Colonic mucosa (tissue), 4 donors: ENCODE measurements at regions not wholly inside any gene's neighbourhood (a gene's known extent, or its start where the extent isn't known, plus 50 kb on each side); places are given as distances from the start of the nearest gene placed in this dataset.

Experiments used
- DNase-seq: peaks from one replicate; pipeline ENCODE4 v3.0.0-alpha.2; 2020
- H3K27ac ChIP-seq: fragments of 200-600 bp; one replicate; pipeline ENCODE4 v1.8.0; 2021
- H3K27me3 ChIP-seq: fragments of 200-600 bp; one replicate; pipeline ENCODE4 v1.8.0; 2021
- H3K36me3 ChIP-seq: fragments of 200-600 bp; one replicate; pipeline ENCODE4 v1.8.0; 2021
- H3K4me1 ChIP-seq: fragments of 200-600 bp; one replicate; pipeline ENCODE4 v1.8.0; 2021; ENCODE audit warnings: mild to moderate bottlenecking
- H3K4me3 ChIP-seq: fragments of 200-600 bp; one replicate; pipeline ENCODE4 v1.8.0; 2021
- H3K9ac ChIP-seq, 2 donors: one replicate each; pipeline ENCODE4 v1.7.0; 2013; ENCODE audit warnings: control low read depth in 2 of 2, low read depth in 2 of 2, low read length in 2 of 2
- H3K9me3 ChIP-seq: fragments of 200-600 bp; one replicate; pipeline ENCODE4 v1.8.0; 2021
- intact Hi-C: fragments of 100-400 bp; cut with DNase I; formaldehyde crosslinking; loops from one replicate; pipeline ENCODE4 v1.14.1; 2022
- TF ChIP-seq, protein P1 (sequence below): fragments of 200-600 bp; IDR thresholded peaks from one replicate; pipeline ENCODE4 v1.8.0; 2022; ENCODE audit warnings: antibody characterized with exemption, mild to moderate bottlenecking
- donor health status: healthy.
- donor health status: DM: no; HTN: no; CAD: no.
- donor health status: DM: no; HTN: no; CAD: no.

DNA sequence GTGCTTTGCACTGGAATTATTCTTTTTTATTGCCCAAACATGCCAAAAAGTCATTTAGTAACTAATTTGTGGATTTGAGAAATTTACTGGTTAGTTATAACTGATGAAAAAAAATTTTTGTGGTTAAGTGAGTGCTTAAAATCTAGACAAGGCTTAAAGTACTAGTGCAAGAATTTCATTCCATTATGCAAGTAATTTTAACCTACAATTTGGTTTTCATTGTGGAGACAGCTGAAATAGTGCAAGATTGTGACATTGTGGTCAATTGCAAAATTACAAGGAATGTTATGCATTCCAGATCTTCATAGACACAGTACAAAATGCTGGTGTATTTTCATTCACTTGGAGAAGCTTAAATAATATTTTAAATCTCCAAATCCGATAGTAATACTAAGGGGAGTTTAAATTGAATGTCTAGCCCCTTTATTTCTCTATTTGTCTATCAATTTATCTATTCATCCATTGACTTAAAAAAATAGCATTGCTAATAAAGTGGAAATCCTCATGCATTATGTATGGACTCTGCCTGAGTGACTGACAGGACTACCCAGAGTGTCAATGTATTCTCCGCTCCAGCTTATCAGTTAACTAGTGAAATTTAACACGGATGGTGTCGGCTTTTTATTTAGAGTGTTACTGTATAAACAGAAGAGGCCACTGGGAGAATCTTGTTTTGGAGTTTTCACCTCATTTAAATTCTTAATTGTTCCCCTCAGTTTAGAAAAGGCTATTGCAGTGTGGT, 125.9 kb downstream of the ALX1 start:
- intact Hi-C loops: no loop called here
- TF ChIP-seq, protein P1, sequence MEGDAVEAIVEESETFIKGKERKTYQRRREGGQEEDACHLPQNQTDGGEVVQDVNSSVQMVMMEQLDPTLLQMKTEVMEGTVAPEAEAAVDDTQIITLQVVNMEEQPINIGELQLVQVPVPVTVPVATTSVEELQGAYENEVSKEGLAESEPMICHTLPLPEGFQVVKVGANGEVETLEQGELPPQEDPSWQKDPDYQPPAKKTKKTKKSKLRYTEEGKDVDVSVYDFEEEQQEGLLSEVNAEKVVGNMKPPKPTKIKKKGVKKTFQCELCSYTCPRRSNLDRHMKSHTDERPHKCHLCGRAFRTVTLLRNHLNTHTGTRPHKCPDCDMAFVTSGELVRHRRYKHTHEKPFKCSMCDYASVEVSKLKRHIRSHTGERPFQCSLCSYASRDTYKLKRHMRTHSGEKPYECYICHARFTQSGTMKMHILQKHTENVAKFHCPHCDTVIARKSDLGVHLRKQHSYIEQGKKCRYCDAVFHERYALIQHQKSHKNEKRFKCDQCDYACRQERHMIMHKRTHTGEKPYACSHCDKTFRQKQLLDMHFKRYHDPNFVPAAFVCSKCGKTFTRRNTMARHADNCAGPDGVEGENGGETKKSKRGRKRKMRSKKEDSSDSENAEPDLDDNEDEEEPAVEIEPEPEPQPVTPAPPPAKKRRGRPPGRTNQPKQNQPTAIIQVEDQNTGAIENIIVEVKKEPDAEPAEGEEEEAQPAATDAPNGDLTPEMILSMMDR: no peak
- H3K36me3 ChIP-seq: no peaks in the 10 kb centered on the region
- no peaks in the 10 kb centered on the region for H3K27me3 ChIP-seq
- DNase-seq: no peak
- no peak overlapping the region for H3K4me3 ChIP-seq
- H3K4me1 ChIP-seq: no peaks in the 10 kb centered on the region
- no peaks in the 10 kb centered on the region for H3K9me3 ChIP-seq
- H3K27ac ChIP-seq: no peak overlapping the region
- H3K9ac ChIP-seq: no peak overlapping the region

DNA sequence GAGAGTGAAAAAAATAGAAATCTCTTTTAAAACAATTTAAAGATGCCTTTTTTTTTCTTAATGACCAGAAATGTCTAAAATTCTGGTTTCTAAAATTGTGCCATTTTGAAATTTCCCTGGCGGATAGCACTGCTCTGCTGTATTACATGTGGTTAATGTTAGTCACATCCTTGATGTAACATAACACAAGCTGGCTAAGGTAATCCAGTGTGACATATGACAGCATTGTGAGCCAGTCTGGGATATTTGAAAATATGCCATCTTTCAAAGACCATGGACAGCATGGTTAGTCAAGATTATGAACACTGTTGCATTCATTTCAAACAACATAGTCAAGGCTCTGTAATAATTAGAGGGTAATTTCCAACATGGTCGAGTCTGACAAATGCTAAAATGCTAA, 133.2 kb downstream of the ALX1 start:
- no peak overlapping the region for H3K4me3 ChIP-seq
- intact Hi-C loops: no loop called here
- no peaks in the 10 kb centered on the region for H3K4me1 ChIP-seq
- no peak overlapping the region for H3K27ac ChIP-seq
- TF ChIP-seq, protein P1: no peak
- H3K27me3 ChIP-seq: no peaks in the 10 kb centered on the region
- DNase-seq: no peak
- no peaks in the 10 kb centered on the region for H3K9me3 ChIP-seq
- no peak overlapping the region for H3K9ac ChIP-seq
- H3K36me3 ChIP-seq: no peaks in the 10 kb centered on the region

DNA sequence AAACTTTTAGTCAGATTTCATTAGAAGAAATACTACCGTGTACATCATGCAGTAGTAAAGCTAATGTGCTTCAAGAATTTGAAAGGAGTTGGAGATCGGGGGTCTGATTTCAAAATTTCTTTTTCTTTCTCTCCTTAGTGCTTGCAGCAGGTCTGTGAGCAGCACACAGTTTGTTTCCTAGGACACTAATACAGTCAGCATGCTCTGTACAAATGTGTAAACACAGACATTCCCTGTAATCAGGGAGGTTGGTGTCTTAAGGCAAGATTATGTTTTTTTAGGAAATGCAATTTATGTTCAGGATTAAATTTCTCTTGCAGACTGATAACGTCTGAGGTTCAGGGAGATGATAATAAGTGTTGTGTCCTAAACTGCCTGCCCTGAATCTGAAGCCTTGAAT, 142.7 kb downstream of the ALX1 start:
- no peak for DNase-seq
- Histone ChIP-seq H3K4me1 (no peaks in the 10 kb centered on the region), H3K36me3 (no peaks in the 10 kb centered on the region), H3K9ac (no peak overlapping the region), H3K27ac (no peak overlapping the region), H3K27me3 (no peaks in the 10 kb centered on the region), H3K4me3 (no peak overlapping the region), H3K9me3 (no peaks in the 10 kb centered on the region)
- intact Hi-C loops: no loop called here
- TF ChIP-seq, protein P1: no peak

DNA sequence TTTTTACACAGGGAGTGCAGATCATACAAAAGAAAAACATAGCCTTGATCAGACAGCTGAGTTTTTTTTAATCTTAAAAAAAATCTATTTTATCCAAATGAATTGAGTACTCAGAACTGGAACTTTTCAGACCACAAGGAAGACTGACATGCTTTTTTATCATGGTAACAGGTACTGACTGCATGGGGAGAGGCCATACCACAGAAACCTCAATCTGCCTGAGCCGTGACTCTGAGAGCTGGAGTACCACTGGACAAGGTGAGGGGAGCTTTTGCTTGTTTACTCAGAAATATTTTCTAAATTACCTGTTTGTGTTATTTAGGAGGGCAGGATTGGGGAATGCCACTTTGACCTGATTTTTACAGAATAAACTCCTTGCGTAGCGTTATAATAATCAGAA, 143.9 kb downstream of the ALX1 start:
- H3K4me1 ChIP-seq: no peaks in the 10 kb centered on the region
- H3K9ac ChIP-seq: no peak overlapping the region
- no peak for DNase-seq
- intact Hi-C loops: no loop called here
- TF ChIP-seq, protein P1: no peak
- no peaks in the 10 kb centered on the region for H3K27me3 ChIP-seq
- H3K4me3 ChIP-seq: no peak overlapping the region
- no peaks in the 10 kb centered on the region for H3K36me3 ChIP-seq
- H3K27ac ChIP-seq: no peak overlapping the region
- no peaks in the 10 kb centered on the region for H3K9me3 ChIP-seq

DNA sequence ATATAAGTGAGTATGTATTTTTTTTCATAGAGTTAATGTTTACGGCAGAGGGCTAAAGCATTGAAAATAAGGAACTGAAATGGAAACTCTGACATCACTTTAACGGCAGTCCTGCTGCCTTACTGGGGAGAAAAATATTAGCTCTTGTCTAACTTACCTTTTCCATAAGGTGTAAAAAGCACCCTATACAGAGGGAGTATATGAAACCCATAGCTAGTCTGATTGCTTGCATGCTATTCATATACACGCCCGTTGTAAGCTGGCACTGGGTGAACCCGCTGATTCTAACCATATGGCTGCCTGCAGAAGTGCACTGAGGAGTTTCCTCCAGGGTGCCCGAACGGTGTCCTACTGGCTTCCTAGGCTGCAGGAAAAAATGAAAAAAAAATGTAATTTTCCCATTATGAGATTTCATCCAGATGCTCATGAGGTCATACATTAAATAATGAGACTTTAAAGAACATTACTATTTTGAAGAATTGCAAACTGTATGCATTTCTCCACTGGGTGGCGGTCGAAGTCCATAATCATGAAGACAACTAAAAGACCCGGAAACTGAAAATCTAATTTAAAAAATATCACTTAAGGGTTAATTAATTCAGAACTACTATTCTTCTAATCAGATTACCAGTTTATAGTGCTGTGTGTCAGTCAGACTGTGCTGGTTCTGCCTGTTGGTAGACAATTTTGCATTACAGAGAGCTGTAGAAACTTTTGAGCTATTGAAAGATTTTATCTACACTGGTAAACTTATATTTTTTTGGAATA, 144.7 kb downstream of the ALX1 start:
- Histone ChIP-seq H3K36me3 (no peaks in the 10 kb centered on the region), H3K27ac (no peak overlapping the region), H3K27me3 (no peaks in the 10 kb centered on the region), H3K9ac (no peak overlapping the region), H3K4me1 (no peaks in the 10 kb centered on the region), H3K4me3 (no peak overlapping the region), H3K9me3 (no peaks in the 10 kb centered on the region)
- intact Hi-C loops: no loop called here
- peak; percentile 69 for DNase-seq
- TF ChIP-seq, protein P1: peak; percentile 36
